Hindlimb muscle (tissue), 1 donor: ENCODE measurements at regions not wholly inside any gene's neighbourhood (a gene's known extent, or its start where the extent isn't known, plus 50 kb on each side); places are given as distances from the start of the nearest gene placed in this dataset.

Experiments
- DNase-seq: peaks from one replicate; pipeline ENCODE4 v3.0.0-alpha.2; 2013

- no peak for DNase-seq
Observed at GRCh38 chr9:111193095-111193494, 136.9 kb downstream of the OR2K2 start.

- DNase-seq = no peak
Observed at GRCh38 chr9:111192650-111193049, 137.4 kb downstream of the OR2K2 start.

DNA sequence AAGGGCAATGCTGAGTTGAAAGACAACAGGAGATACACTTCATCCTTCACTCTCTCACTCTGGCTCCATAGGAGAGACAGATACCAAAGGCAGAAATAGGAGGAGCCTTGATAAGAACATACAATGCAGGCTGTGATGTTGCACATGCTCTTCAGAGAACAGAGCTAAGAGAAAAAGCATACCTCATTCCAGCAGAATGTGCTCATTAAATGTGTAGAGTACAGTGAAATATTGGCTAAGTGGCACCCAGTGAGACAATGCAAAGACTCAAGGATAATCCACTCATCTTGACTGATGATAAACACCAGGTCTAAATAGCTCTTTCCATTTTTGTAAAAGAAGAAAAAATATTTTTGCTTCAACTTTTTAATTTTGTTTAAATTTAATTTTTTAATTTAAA lies 139.7 kb downstream of the OR2K2 start:
- DNase-seq = no peak

GRCh38 chr9:111187376-111187775 lies 142.6 kb downstream of the OR2K2 start:
- no peak for DNase-seq

DNA sequence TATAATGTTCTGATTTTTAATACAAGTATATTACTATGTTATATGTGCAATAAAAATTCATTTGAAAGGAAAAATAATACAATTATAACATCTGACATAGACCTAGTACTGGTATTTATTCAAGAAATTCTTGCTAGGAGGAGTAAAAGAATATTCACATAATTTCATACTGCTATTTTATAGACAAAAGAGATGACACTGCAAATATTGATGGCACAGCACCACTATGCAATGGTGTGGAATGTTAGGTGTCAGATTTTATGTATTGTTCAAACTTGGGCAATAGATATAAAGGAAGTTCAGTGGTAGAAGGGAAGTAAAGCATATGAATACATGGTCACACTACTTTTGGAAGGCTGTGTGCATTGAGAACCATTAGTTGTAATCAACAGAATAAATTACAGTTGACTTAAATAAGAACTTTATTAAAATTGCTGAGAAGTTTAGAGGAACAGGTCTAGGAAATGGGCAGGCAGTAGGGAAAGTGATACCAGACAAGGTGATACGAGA lies 143.9 kb downstream of the OR2K2 start:
- no peak for DNase-seq

DNA sequence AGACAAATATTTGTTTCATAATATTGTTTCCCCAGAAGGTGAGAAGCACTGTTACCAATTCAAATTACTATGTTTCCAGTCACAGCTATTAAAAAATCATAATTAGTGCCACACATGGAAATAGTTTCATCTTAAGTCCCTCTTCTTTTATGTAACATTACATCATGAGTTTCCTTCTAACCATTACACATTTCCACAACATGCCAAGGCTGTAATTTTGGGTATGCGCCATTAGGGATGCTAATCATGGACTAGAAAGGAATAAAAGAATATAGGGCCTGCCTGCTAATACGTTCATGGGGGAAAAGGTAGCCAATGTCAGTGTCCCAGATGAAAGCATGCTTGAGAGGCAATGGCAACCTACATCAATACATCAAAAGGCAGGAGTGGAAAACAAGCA lies 142.5 kb upstream of the LPAR1 start:
- no peak for DNase-seq

DNA sequence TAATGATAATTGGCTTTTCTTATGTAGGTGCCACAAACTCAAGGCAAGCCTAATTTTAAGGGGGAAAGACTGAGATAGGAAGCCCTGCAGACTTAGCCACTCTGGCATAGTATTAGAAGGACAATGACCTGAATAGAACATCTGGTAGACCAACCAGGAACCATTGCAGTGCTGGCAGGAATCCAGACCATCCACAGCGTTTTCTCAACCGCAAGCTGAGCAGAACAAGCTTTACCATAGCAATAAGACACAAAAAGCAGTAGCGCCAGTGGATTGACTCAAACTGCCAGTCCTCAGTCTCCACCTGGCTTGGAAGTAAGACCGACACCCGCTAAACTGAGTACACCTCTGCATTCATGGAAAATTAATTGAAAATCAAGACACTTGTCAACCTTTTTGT lies 141.3 kb upstream of the LPAR1 start:
- DNase-seq = no peak

DNA sequence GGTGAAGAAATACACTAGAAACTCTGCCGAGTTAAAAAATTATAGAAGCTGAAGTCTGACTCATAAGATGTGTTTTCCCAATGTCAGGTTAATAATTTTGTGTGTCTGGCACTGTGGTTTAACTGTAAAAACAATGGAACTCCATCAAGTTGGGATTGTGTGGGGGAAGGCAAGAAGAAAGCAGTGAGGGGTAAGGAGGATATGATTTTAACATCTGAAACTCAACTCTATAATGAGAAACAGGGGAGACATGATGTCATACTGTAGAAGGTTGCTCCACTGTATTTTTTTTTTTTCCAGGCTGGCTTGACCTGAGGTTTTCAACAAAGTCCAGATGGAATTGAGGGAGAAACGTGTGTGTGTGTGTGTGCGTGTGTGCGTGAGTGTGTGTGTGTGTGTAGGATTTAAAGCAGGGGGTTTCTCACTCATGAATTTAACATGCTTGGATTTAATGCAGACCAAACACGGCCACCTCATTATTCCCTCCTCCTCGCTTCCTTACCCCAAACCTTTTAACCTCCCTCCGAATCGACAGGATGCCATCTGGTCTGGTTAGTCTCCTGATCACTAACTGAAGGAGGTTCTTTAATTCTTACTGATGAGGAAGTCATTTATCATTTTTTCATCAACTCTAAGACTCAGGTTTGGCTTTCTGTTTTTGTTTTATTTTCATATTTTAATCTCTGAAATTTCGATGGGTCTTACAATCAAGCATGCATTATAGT lies 140.2 kb upstream of the LPAR1 start:
- DNase-seq = peak; percentile 81

DNA sequence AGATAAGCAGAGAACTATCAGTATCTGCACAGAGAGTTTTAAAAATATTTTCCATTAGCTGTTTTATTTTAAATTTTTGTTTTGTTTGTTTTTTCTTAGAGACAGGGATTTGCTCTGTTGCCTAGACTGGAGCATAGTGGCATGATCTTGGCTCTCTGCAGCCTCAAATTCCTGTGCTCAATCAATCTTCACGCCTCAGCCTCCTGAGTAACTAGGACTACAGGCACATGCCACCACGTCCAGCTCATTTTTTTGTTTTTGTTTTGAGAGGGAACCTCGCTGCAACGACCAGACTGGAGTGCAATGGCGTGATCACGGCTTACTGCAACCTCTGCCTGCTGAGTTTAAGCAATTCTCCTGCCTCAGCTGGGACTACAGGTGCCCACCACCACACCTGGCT lies 138.2 kb upstream of the LPAR1 start:
- DNase-seq = no peak

- no peak for DNase-seq
Observed at GRCh38 chr9:111175350-111175749, 137.1 kb upstream of the LPAR1 start.

GRCh38 chr9:111167341-111167740 lies 129.1 kb upstream of the LPAR1 start:
- DNase-seq = no peak

DNA sequence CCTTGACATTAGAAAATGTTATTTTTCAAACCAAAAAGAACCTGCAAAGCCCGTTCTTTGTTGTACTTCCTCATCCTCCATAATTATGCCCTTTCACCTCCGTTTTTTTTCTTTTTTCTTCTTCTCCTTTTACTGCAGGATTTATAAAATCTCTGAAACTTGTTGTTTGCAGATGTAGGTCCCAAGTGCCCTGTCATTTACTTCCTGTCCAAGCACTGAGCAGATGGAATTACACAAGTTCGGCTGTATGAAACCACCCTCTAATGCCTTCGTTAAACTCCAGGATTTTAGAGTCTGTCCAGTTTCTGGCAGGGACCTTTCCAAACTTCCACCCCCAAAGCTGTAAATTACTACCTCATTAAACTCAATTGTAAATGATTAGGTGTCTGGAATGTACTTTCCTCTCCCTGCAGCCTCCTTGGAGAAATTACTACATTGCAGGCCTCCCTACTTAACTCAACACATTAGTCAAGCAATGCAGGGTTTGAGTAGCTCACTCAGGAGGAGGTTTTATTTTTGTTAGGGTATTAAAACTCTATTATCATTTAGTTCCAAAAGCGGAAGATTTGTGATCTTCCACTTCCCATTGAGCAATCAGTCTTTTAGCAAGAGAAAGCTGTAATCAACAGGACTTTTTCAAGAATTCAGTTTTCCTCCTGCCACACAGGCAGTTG lies 125.6 kb upstream of the LPAR1 start:
- peak; percentile 42 for DNase-seq

- no peak for DNase-seq
Observed at GRCh38 chr9:111162026-111162425, 123.8 kb upstream of the LPAR1 start.

DNA sequence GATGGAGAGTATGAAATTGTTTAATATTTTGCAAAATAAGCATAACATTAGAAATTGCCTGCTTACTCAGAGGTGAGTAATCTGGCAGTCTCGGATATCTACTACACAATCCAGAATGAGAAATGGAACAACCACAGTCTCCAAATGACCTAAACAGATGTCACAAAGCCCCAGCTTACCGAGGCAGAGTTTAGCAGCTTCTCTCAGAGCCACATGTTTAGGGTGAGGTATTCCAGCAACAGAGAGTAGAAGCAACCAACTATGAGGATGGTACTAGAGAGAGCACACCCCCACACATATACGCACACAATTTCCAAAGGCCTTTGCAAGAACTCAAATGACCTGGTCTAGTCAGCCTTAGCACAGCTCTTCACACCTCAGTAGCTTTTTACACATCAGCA lies 122.7 kb upstream of the LPAR1 start:
- peak; percentile 61 for DNase-seq

- DNase-seq = no peak
Observed at GRCh38 chr9:111158999-111159398, 120.7 kb upstream of the LPAR1 start.

DNA sequence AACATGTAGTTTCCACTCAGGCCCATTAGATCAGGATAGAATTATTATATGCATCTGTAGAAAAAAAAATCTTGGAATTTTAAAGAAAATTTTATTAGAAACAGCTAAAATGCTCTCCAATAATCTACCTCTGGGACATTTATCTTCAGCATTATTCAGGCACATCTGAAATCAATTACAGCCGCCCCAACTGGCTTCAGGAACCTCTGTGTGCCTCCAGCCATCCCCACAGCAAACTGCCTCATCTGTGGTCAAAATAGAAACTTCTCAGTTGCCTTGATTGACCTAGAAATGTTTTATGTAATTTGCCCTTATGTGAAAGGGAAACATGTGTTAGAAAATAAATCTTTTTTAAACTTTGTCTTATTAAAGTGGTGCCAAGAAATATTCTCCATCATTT lies 120.1 kb upstream of the LPAR1 start:
- DNase-seq = peak; percentile 69

DNA sequence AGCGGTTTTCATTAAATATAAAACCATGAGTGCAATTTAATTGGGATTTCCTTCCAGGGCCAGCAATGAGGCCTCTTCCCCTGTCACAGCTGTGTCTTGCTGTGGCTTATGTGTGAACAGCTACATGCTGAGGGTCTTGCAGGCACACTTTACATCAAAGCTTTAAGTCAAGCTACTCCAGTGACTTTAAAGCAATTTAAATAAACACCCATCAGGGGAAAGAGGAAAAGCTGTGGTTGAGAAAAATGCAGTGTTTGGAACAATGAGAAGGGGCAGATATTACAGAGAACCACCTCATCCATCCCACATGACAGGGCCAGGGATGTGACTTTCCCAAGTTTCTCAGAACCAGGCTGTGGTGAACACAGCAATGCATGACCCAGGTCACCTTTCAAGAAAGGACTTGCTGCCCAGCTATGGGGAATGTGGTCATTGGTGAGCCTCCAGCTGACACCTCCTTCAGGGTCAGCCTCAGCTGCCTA lies 115.9 kb upstream of the LPAR1 start:
- no peak for DNase-seq

DNA sequence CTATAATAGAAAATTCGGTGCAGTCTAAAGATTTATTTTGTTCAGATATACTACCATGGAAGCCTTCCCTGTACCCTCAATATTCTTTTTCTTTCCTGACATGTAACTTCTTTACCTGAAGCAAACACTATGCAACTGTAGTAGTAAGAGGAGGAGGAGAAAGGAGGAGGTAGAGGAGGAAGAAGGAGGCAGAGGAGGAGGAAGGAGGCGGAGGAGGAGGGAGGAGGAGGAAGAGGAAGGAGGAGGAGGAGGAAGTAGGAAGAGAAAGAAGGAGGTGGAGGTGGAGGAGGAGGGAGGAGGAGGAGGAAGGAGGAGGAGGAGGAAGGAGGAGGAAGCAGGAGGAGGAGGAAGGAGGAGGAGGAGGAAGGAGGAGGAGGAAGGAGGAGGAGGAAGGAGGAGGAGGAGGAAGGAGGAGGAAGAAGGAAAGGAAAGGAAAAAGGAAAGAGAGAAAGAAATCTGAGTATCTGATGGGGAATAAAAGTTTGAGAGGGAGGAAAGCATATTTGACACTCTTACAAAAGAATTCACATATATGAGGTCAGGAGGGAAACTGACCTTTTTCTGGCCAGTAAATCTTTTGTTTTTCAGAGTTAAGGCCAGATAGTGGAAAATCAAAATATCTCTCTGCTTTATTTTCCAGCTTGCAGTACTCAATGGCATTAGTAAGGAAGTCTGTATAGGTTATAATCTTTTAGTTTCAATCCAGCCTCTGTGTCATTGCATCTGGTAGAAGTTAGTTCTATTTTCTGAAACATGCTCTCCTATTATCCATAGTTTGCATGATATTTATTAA lies 114.5 kb upstream of the LPAR1 start:
- no peak for DNase-seq

DNA sequence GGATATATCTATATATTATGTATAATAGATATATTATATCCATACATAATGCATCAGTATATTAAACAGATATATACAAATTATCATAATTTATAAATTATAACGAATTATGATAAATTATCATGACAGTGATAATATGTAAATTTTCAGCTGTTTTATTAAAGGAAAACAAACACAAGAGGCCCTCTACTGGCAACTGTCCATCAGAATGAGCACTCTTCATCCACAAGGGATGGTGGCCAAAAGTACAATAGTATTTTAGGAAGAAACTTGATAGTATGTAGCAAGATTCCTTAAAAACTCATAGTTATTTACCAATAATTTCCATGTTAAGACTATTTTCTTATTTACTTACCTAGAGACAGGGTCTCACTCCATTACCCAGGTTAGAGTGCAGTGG lies 113.3 kb upstream of the LPAR1 start:
- no peak for DNase-seq

DNA sequence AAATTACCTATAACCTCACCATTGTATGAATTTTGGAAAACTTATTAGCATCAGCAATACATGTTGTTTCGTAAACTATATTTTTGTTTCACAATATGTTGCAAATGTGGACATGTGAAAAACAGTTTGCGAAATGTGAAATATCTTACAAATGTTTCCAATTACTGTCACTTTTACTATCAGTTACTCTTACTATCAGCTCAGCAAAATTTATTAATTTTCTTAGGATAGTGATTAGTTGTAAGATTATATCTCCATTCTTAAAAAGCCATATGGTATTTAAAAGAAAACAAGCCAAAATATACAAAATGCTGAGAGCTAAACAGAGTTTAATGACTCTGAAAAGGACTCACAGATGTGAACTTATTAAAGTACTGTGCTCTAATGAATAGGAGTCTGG lies 111.9 kb upstream of the LPAR1 start:
- DNase-seq = no peak

GRCh38 chr9:111149018-111149759 lies 110.9 kb upstream of the LPAR1 start:
- no peak for DNase-seq
